ENCODE measurements at regions not wholly inside any gene's neighbourhood (a gene's known extent, or its start where the extent isn't known, plus 50 kb on each side); places are given as distances from the start of the nearest gene placed in this dataset.
A peak's percentile ranks its signal among the peaks of the same experiment; 100 is the strongest.

GRCh38 chr6:156718647-156719394 is 58.4 kb upstream of the ARID1B start:
- no TSS peak for BruUV-seq (replicated peaks)
- Histone ChIP-seq H4K20me1 (ENCODE audit: insufficient read depth, low read length) (no peaks in the 10 kb centered on the region), H3K27ac (ENCODE audit: low read depth, low read length, poor library complexity, severe bottlenecking) (no peak overlapping the region), H3K4me2 (ENCODE audit: low read length) (0 out of 2 replicates have a peak overlapping the region, but pooled peaks have one; percentile 56), H3K9me2 (ENCODE audit: insufficient read depth, low read length) (no peaks in the 10 kb centered on the region), H3K9me3 (ENCODE audit: low read length) (no peaks in the 10 kb centered on the region), H3K79me2 (ENCODE audit: insufficient read depth, low read depth, low read length) (no peaks in the 10 kb centered on the region), H2AFZ (ENCODE audit: low read length) (no peak overlapping the region; the same call in 1 of the 2 replicates), H3K36me3 (ENCODE audit: insufficient read depth, low read length) (no peaks in the 10 kb centered on the region), H3K4me3 (ENCODE audit: low read depth, low read length, poor library complexity, severe bottlenecking) (no peak overlapping the region), H3K4me1 (ENCODE audit: insufficient read depth, low read length, poor library complexity, severe bottlenecking) (peaks cover 30% of the 10 kb centered on the region)
- POLR2A ChIA-PET: interaction anchor here (0.7 kb wide), 1 partner anchor 36 kb away, joined by 7 read pairs; no protein-coding TSS in a partner anchor
- intact Hi-C loops (cut with micrococcal nuclease; ENCODE audit: unreplicated experiment): no loop called here
- DNase-seq (ENCODE audit: low spot score): no peak
- TF ChIP-seq CTCF (conservative IDR thresholded peaks at IDR 0.05; ENCODE audit: low read length): no peak
- no peak for TF ChIP-seq EZH2phosphoT487 (IDR thresholded peaks at IDR 0.05; ENCODE audit: borderline replicate concordance, low read depth, low read length)
- CTCF ChIA-PET (ENCODE audit: unreplicated experiment): no interaction called here

GRCh38 chr6:156717542-156717941 is 59.6 kb upstream of the ARID1B start:
- no TSS peak for BruUV-seq (replicated peaks)
- TF ChIP-seq CTCF (conservative IDR thresholded peaks at IDR 0.05; ENCODE audit: low read length) (no peak), EZH2phosphoT487 (IDR thresholded peaks at IDR 0.05; ENCODE audit: borderline replicate concordance, low read depth, low read length) (no peak)
- Histone ChIP-seq H3K9me3 (ENCODE audit: low read length) (no peaks in the 10 kb centered on the region), H3K4me3 (ENCODE audit: low read depth, low read length, poor library complexity, severe bottlenecking) (no peak overlapping the region), H3K4me1 (ENCODE audit: insufficient read depth, low read length, poor library complexity, severe bottlenecking) (peaks cover 37% of the 10 kb centered on the region), H3K27ac (ENCODE audit: low read depth, low read length, poor library complexity, severe bottlenecking) (no peak overlapping the region), H3K9me2 (ENCODE audit: insufficient read depth, low read length) (no peaks in the 10 kb centered on the region), H4K20me1 (ENCODE audit: insufficient read depth, low read length) (no peaks in the 10 kb centered on the region), H3K79me2 (ENCODE audit: insufficient read depth, low read depth, low read length) (no peaks in the 10 kb centered on the region), H3K4me2 (ENCODE audit: low read length) (no peak overlapping the region), H3K36me3 (ENCODE audit: insufficient read depth, low read length) (no peaks in the 10 kb centered on the region), H2AFZ (ENCODE audit: low read length) (no peak overlapping the region)
- ChIA-PET POLR2A (interaction anchor here (0.7 to 1.0 kb wide), 2 partner anchors 11 to 18 kb away, joined by 3 read pairs; no protein-coding TSS in a partner anchor), CTCF (ENCODE audit: unreplicated experiment) (no interaction called here)
- DNase-seq (ENCODE audit: low spot score): no peak
- intact Hi-C loops (cut with micrococcal nuclease; ENCODE audit: unreplicated experiment): no loop called here

GRCh38 chr6:156715839-156716238 is 61.3 kb upstream of the ARID1B start:
- no peak overlapping the region for H3K4me3 ChIP-seq (ENCODE audit: low read depth, low read length, poor library complexity, severe bottlenecking)
- peaks cover 34% of the 10 kb centered on the region for H3K4me1 ChIP-seq (ENCODE audit: insufficient read depth, low read length, poor library complexity, severe bottlenecking)
- no peaks in the 10 kb centered on the region for H3K9me3 ChIP-seq (ENCODE audit: low read length)
- intact Hi-C loops (cut with micrococcal nuclease; ENCODE audit: unreplicated experiment): no loop called here
- H3K36me3 ChIP-seq (ENCODE audit: insufficient read depth, low read length): no peaks in the 10 kb centered on the region
- H4K20me1 ChIP-seq (ENCODE audit: insufficient read depth, low read length): no peaks in the 10 kb centered on the region
- no peaks in the 10 kb centered on the region for H3K79me2 ChIP-seq (ENCODE audit: insufficient read depth, low read depth, low read length)
- no peak for DNase-seq (ENCODE audit: low spot score)
- H3K4me2 ChIP-seq (ENCODE audit: low read length): no peak overlapping the region
- no peak overlapping the region for H2AFZ ChIP-seq (ENCODE audit: low read length)
- POLR2A ChIA-PET: interaction anchor here (1.2 kb wide), 1 partner anchor 18 kb away, joined by 3 read pairs; no protein-coding TSS in a partner anchor
- CTCF ChIA-PET (ENCODE audit: unreplicated experiment): no interaction called here
- H3K9me2 ChIP-seq (ENCODE audit: insufficient read depth, low read length): no peaks in the 10 kb centered on the region
- H3K27ac ChIP-seq (ENCODE audit: low read depth, low read length, poor library complexity, severe bottlenecking): no peak overlapping the region
- BruUV-seq (replicated peaks): no TSS peak
- TF ChIP-seq EZH2phosphoT487 (IDR thresholded peaks at IDR 0.05; ENCODE audit: borderline replicate concordance, low read depth, low read length): no peak
- TF ChIP-seq CTCF (conservative IDR thresholded peaks at IDR 0.05; ENCODE audit: low read length): no peak

Data from OCI-LY7 (cell line).